Kidney epithelial cell (primary cell): ENCODE measurements at regions not wholly inside any gene's neighbourhood (a gene's known extent, or its start where the extent isn't known, plus 50 kb on each side); places are given as distances from the start of the nearest gene placed in this dataset.

Experiments used
- DNase-seq: peaks from one replicate; pipeline ENCODE4 v3.0.0-alpha.2; 2010; ENCODE audit warnings: low read depth
- H3K27me3 ChIP-seq: 2 replicates; pipeline ENCODE4 v1.6.0; 2011; ENCODE audit warnings: low read length; ENCODE audit not compliant: control insufficient read depth, insufficient read depth
- H3K36me3 ChIP-seq: 2 replicates; pipeline ENCODE4 v1.5.1; 2011; ENCODE audit warnings: low read length; ENCODE audit not compliant: control insufficient read depth, insufficient read depth
- H3K4me3 ChIP-seq: 2 replicates; pipeline ENCODE4 v1.5.1; 2011; ENCODE audit warnings: low read depth, mild to moderate bottlenecking, control low read depth, low read length
- TF ChIP-seq, protein P1 (sequence below): IDR thresholded peaks from 2 replicates; pipeline ENCODE4 v1.5.1; 2011; ENCODE audit warnings: mild to moderate bottlenecking, moderate library complexity, low read length, control low read depth, inconsistent platforms; ENCODE audit not compliant: insufficient read depth, poor library complexity, severe bottlenecking

DNA sequence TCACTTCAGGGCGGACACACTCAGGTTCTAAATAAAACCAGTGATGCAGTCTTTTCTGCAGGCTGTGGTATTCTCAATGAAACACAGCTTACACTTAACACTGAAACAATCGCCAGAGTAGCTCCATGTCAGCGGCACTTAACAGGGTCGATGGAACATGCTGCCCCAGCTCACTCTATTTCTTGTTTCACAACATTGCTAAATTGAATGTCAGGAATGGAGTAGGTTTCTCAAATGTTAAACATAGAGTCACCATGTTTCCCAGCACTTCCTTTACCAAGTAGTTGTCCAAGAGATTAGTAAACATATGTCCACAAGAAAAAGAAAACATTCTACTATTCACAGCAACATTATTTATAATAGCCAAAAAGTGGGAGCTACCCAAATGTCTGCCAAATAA, 306.9 kb downstream of the SLITRK6 start:
- H3K36me3 ChIP-seq, result no peaks in the 10 kb centered on the region
- H3K4me3 ChIP-seq, result no peak overlapping the region
- DNase-seq, result no peak
- TF ChIP-seq, protein P1, sequence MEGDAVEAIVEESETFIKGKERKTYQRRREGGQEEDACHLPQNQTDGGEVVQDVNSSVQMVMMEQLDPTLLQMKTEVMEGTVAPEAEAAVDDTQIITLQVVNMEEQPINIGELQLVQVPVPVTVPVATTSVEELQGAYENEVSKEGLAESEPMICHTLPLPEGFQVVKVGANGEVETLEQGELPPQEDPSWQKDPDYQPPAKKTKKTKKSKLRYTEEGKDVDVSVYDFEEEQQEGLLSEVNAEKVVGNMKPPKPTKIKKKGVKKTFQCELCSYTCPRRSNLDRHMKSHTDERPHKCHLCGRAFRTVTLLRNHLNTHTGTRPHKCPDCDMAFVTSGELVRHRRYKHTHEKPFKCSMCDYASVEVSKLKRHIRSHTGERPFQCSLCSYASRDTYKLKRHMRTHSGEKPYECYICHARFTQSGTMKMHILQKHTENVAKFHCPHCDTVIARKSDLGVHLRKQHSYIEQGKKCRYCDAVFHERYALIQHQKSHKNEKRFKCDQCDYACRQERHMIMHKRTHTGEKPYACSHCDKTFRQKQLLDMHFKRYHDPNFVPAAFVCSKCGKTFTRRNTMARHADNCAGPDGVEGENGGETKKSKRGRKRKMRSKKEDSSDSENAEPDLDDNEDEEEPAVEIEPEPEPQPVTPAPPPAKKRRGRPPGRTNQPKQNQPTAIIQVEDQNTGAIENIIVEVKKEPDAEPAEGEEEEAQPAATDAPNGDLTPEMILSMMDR, result no peak
- H3K27me3 ChIP-seq, result no peaks in the 10 kb centered on the region

DNA sequence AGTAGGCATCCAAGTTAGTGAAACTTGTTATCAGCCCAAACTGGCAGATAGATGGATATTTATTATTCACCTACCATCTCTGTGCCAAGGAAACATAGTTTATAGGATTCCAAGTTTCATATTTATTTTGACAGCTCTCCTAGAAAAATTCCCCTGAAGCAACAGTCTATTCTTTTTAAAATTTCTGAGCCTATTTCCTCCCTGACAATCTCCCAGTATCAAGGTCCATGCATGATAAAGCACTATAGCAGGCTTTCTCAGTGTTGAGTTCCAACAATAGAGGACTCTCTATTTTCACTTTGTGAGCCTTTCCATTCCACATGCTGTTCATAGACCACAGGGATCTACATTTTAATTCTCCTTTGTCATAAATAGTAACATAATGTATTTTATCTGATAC, 312.6 kb downstream of the SLITRK6 start:
- DNase-seq, result no peak
- TF ChIP-seq, protein P1, result no peak
- Histone ChIP-seq H3K27me3 (no peaks in the 10 kb centered on the region), H3K4me3 (no peak overlapping the region), H3K36me3 (no peaks in the 10 kb centered on the region)

DNA sequence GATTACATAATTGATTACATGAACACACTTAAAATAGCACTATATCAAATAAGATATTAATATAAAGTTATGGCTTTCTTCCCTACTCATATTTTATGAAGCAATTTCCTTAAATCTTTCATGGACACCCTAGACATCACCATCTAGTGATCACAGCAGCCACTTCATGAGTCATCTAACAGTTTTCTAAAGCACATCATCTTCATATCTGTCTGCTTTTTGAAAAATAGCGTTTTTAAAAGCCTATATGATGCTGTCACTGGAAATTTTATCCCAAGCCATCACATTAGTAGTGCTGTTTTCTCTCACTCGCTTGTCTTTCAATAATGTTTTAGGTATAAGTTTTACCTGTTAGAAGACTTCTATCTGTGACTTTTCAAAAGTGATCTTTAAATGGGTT, 326.1 kb downstream of the SLITRK6 start:
- no peaks in the 10 kb centered on the region for H3K36me3 ChIP-seq
- DNase-seq, result no peak
- no peak overlapping the region for H3K4me3 ChIP-seq
- no peaks in the 10 kb centered on the region for H3K27me3 ChIP-seq
- TF ChIP-seq, protein P1, result no peak

DNA sequence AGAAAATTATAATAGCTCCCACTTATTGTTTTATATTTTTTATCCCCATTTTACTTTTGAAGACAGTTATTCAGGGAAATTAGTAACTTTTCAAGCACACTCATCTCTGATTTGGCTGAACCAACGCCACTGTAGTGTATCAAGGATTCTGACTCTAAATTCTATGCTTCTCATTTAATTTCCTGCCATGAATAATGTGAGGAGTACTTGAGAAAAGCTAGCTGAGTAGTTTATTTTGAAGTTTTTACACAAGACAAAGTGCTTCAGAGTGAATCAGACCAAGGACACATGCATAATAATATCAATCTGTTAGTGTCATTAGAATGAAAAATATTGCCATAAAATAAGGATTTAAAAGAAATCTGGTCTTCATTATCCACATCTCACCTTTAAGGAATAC, 329.9 kb downstream of the SLITRK6 start:
- Histone ChIP-seq H3K36me3 (no peaks in the 10 kb centered on the region), H3K27me3 (no peaks in the 10 kb centered on the region), H3K4me3 (no peak overlapping the region)
- TF ChIP-seq, protein P1, result no peak
- DNase-seq, result no peak

DNA sequence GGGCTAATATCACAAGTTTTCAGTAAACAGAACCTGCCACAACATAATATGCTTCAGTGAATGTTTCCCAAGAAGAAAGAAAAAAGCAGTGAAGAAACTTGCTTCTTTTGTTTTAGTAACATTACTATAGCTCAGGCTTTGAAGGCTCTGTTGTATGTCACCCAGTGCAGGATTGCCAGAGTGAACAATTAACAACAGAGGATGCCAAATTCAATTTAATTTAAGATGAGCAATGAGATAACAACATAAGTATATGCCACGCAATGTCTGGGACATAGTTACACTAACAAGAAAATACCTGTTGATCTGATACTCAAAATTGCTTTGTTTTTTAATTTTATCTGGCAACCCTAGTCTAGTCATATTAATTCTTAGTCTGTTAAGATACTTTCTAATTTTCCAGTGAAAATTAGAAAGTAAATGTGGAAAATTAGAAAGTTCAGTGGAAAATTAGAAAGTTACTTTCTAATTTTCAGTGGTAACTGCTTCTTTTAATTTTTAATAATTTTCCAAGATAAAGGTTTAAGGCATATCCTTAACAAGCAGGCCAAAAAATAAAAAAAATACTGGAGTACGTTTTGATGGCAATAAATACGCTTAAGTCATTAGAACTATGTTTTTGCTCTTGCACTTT, 336.3 kb downstream of the SLITRK6 start:
- no peaks in the 10 kb centered on the region for H3K27me3 ChIP-seq
- H3K36me3 ChIP-seq, result no peaks in the 10 kb centered on the region
- DNase-seq, result no peak
- H3K4me3 ChIP-seq, result no peak overlapping the region
- TF ChIP-seq, protein P1, result no peak

DNA sequence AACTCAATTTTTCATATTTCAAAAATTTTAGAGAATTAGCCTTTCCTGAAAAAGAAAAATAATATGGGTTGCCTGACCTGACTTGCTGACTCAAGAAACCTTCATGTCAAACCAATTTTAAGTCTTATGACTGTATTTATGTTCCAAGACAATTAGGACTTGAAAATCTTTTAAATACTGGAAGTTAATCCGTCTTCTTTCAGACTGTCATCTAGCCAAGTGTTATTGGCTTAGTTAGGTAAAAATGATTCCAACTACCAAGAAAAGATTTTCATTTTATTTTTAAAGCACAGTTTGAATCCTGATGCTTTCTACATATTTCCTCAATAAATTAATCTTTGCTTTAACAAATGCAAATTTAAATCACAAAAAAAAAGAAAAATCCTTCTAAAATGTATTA, 337.6 kb downstream of the SLITRK6 start:
- H3K4me3 ChIP-seq, result no peak overlapping the region
- no peaks in the 10 kb centered on the region for H3K27me3 ChIP-seq
- H3K36me3 ChIP-seq, result no peaks in the 10 kb centered on the region
- DNase-seq, result no peak
- TF ChIP-seq, protein P1, result no peak
